IMR-90 (cell line): ENCODE measurements at regions not wholly inside any gene's neighbourhood (a gene's known extent, or its start where the extent isn't known, plus 50 kb on each side); places are given as distances from the start of the nearest gene placed in this dataset.

Experiments used
- BHLHE40 ChIP-seq: fragments of 150-350 bp; IDR thresholded peaks from 2 replicates; pipeline ENCODE4 v1.6.1; 2016; ENCODE audit warnings: mild to moderate bottlenecking, low read depth, low read length
- CEBPB ChIP-seq: IDR thresholded peaks from 2 replicates; pipeline ENCODE4 v1.6.1; 2012; ENCODE audit warnings: low read depth, low read length, improper control_type of control experiment
- MAFK ChIP-seq: IDR thresholded peaks from 2 replicates; pipeline ENCODE4 v1.6.1; 2012; ENCODE audit warnings: low read depth, low read length, improper control_type of control experiment
- POLR2A ChIP-seq: IDR thresholded peaks from 2 replicates; pipeline ENCODE4 v1.6.1; 2012; ENCODE audit warnings: mild to moderate bottlenecking, low read depth, low read length
- RCOR1 ChIP-seq: IDR thresholded peaks from 2 replicates; pipeline ENCODE4 v1.6.1; 2012; ENCODE audit warnings: mild to moderate bottlenecking, low read length, improper control_type of control experiment; ENCODE audit not compliant: insufficient replicate concordance
- TF ChIP-seq, protein P1 (sequence below): conservative IDR thresholded peaks from 2 replicates; pipeline ENCODE4 v1.5.1; 2012; ENCODE audit warnings: mild to moderate bottlenecking, low read depth, low read length, improper control_type of control experiment

- TF ChIP-seq POLR2A (no peak), RCOR1 (no peak), CEBPB (no peak), MAFK (no peak), BHLHE40 (no peak)
- TF ChIP-seq, protein P1, sequence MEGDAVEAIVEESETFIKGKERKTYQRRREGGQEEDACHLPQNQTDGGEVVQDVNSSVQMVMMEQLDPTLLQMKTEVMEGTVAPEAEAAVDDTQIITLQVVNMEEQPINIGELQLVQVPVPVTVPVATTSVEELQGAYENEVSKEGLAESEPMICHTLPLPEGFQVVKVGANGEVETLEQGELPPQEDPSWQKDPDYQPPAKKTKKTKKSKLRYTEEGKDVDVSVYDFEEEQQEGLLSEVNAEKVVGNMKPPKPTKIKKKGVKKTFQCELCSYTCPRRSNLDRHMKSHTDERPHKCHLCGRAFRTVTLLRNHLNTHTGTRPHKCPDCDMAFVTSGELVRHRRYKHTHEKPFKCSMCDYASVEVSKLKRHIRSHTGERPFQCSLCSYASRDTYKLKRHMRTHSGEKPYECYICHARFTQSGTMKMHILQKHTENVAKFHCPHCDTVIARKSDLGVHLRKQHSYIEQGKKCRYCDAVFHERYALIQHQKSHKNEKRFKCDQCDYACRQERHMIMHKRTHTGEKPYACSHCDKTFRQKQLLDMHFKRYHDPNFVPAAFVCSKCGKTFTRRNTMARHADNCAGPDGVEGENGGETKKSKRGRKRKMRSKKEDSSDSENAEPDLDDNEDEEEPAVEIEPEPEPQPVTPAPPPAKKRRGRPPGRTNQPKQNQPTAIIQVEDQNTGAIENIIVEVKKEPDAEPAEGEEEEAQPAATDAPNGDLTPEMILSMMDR: no peak
Measured at GRCh38 chr16:76976756-76977155, 214.2 kb upstream of the MON1B start.
